ENCODE measurements at regions not wholly inside any gene's neighbourhood (a gene's known extent, or its start where the extent isn't known, plus 50 kb on each side); places are given as distances from the start of the nearest gene placed in this dataset.

DNA sequence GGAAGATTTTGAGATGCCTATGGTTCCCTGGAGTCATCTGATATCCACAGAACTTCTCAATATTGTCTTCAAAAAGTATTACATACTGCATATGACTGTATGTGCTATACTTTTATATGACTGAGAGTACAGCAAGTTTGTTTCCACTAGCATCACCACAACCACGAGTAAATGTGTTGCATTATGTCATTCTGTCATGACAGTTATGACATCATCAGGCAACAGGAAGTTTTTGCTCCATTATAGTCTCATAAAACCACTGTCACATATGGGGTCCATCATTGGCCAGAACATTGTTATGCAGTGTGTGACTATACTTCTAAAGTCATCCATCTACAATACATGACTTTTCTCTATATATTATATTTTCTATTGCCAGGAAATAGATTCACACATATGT lies 831.7 kb downstream of the SEMA5A start:
- no peaks in the 10 kb centered on the region for H3K9me3 ChIP-seq
- no peak for DNase-seq (ENCODE audit: low spot score)
- H3K27me3 ChIP-seq: no peaks in the 10 kb centered on the region
- H3K27ac ChIP-seq: no peak overlapping the region
- H3K4me3 ChIP-seq: no peak overlapping the region
- no peaks in the 10 kb centered on the region for H3K36me3 ChIP-seq
- TF ChIP-seq, protein P1, sequence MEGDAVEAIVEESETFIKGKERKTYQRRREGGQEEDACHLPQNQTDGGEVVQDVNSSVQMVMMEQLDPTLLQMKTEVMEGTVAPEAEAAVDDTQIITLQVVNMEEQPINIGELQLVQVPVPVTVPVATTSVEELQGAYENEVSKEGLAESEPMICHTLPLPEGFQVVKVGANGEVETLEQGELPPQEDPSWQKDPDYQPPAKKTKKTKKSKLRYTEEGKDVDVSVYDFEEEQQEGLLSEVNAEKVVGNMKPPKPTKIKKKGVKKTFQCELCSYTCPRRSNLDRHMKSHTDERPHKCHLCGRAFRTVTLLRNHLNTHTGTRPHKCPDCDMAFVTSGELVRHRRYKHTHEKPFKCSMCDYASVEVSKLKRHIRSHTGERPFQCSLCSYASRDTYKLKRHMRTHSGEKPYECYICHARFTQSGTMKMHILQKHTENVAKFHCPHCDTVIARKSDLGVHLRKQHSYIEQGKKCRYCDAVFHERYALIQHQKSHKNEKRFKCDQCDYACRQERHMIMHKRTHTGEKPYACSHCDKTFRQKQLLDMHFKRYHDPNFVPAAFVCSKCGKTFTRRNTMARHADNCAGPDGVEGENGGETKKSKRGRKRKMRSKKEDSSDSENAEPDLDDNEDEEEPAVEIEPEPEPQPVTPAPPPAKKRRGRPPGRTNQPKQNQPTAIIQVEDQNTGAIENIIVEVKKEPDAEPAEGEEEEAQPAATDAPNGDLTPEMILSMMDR (IDR thresholded peaks at IDR 0.05): no peak
- H3K4me1 ChIP-seq: no peaks in the 10 kb centered on the region

DNA sequence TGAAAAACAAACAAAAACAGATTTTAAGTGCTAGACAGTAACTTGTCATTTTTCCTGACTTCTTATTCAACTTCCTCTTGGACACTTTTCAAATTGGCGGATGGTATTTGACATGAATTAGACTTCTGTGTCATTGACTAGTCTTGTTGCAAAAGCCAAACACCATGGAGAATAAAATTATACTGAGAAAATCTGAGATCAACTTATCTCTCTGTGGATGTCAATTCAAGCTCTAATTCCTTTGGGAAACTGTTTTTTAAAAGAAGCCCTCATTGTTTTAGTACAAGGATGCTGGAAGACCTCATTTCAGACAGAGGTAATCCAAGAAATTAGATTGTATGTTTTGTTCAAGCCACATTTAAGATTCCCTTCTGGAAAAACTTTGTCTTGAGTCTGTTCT lies 831.0 kb downstream of the SEMA5A start:
- Histone ChIP-seq H3K9me3 (no peaks in the 10 kb centered on the region), H3K4me1 (no peaks in the 10 kb centered on the region), H3K36me3 (no peaks in the 10 kb centered on the region), H3K4me3 (no peak overlapping the region), H3K27ac (no peak overlapping the region), H3K27me3 (no peaks in the 10 kb centered on the region)
- TF ChIP-seq, protein P1 (IDR thresholded peaks at IDR 0.05): no peak
- DNase-seq (ENCODE audit: low spot score): no peak

DNA sequence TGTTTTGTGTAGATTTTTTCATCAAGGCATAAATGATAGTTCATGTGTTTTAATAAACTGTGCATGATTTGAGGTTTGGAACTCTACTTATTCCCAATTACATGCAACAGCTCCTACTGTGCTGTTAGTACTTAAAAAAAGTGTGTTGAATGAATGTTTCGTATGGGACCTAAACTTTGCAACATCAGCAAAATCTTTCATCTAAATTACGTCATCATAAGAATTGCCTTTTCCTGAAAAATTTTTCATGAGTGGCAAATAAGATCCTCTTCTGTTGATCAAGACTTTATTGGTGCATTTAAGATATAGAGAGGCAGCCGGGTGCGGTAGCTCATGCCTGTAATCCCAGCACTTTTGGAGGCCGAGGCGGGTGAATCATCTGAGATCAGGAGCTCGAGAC lies 826.1 kb downstream of the SEMA5A start:
- no peaks in the 10 kb centered on the region for H3K4me1 ChIP-seq
- H3K27me3 ChIP-seq: no peaks in the 10 kb centered on the region
- H3K9me3 ChIP-seq: no peaks in the 10 kb centered on the region
- TF ChIP-seq, protein P1 (IDR thresholded peaks at IDR 0.05): no peak
- DNase-seq (ENCODE audit: low spot score): no peak
- no peaks in the 10 kb centered on the region for H3K36me3 ChIP-seq
- no peak overlapping the region for H3K4me3 ChIP-seq
- no peak overlapping the region for H3K27ac ChIP-seq

DNA sequence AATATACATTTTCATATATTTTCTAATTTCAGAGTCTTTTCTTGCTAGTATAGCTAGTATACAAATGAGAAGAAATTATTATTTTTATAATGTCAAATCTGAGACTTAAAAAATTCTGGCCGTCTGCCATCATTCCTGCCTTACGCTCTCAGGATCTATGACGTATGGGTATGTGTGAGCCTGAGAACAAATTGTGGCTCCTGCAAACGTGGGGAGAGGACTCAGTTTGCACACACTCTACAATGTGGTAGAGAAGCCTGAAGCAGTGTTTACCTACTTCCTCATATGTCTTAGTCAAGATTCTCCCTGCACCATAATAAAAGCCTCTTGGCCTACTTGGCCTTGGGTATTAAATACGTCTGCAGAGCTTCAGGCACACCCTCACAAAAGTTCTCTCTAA lies 825.4 kb downstream of the SEMA5A start:
- TF ChIP-seq, protein P1 (IDR thresholded peaks at IDR 0.05): no peak
- no peak overlapping the region for H3K4me3 ChIP-seq

DNA sequence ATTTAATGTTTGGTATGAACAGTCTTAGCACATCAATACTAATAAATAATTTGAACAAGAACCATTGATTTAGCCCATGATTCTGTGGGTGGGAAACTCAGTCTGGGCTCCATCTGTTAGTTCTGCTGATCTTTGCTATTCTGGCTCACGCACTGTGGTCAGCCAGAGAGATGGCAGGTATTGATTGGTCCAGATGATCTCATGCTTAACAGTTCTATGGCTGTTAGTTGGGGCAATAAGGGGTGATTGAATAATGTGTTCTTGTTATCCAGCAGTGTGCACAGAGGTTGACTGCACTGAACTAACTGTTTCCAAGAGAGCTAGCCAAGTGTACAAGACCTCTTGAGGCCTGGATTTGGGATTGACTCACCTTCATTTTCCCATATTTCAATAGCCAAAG lies 824.3 kb downstream of the SEMA5A start:
- no peaks in the 10 kb centered on the region for H3K36me3 ChIP-seq
- H3K4me1 ChIP-seq: no peaks in the 10 kb centered on the region
- no peak overlapping the region for H3K27ac ChIP-seq
- no peaks in the 10 kb centered on the region for H3K27me3 ChIP-seq
- TF ChIP-seq, protein P1 (IDR thresholded peaks at IDR 0.05): no peak
- H3K4me3 ChIP-seq: no peak overlapping the region
- no peaks in the 10 kb centered on the region for H3K9me3 ChIP-seq
- DNase-seq (ENCODE audit: low spot score): no peak

More for the DNA sequence above, 825.4 kb downstream of the SEMA5A start:
- Histone ChIP-seq H3K9me3 (no peaks in the 10 kb centered on the region), H3K36me3 (no peaks in the 10 kb centered on the region), H3K4me1 (no peaks in the 10 kb centered on the region), H3K27me3 (no peaks in the 10 kb centered on the region), H3K27ac (no peak overlapping the region)
- DNase-seq (ENCODE audit: low spot score): no peak

DNA sequence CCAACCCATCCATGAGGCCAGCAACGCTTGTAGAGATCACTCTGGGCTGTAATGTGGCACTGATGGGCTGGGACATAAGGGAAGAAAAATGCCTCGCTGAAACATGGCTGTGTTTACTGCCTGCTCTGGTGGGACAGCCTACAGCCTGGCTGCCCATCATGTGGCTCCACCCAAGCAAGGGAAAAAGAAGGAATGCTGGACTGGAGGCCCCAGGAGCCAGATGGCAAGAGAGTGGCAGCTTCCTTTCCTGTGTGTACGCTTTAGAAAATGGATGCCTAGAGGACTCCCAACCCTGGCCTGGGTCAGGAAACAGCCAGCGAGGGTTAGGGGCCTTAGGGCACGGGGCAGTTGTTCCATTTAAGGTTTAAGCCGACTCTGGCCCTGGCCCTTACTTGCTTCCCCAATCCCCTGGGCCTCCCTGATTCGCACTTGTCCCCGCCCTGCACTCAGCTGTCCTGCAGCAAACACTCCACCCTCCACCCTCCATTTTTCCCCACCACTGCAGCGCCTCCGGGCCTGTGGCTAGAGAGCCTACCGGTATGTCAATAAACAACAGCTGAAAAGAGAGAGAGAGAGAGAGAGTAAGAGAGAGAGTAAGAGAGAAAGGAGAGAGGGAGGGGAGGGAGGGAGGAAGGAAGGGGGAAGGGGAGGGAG lies 819.4 kb downstream of the SEMA5A start:
- Histone ChIP-seq H3K4me1 (no peaks in the 10 kb centered on the region), H3K27ac (no peak overlapping the region), H3K4me3 (no peak overlapping the region), H3K9me3 (peaks cover 0 to 5% of the 10 kb centered on the region in 2 donors), H3K27me3 (no peaks in the 10 kb centered on the region), H3K36me3 (no peaks in the 10 kb centered on the region)
- no peak for DNase-seq (ENCODE audit: low spot score)
- TF ChIP-seq, protein P1 (IDR thresholded peaks at IDR 0.05): no peak
